ENCODE measurements at regions not wholly inside any gene's neighbourhood (a gene's known extent, or its start where the extent isn't known, plus 50 kb on each side); places are given as distances from the start of the nearest gene placed in this dataset.

GRCh38 chr10:28922861-28923260, 245.5 kb downstream of the BAMBI start (continued):
- TF ChIP-seq ZNF416 (tag by site-specific recombination; IDR thresholded peaks at IDR 0.05) (no peak), ZNF175 (tag by site-specific recombination; IDR thresholded peaks at IDR 0.05) (no peak), ZNF529 (tag by site-specific recombination; IDR thresholded peaks at IDR 0.05; ENCODE audit: insufficient replicate concordance) (no peak), ZNF660 (tag by site-specific recombination; IDR thresholded peaks at IDR 0.05) (no peak), ZSCAN16 (tag by site-specific recombination; IDR thresholded peaks at IDR 0.05) (no peak), ZNF121 (tag by site-specific recombination; IDR thresholded peaks at IDR 0.05) (no peak), ZNF18 (tag by site-specific recombination; IDR thresholded peaks at IDR 0.05) (no peak), ZNF239 (tag by site-specific recombination; IDR thresholded peaks at IDR 0.05) (no peak), ZNF639 (tag by site-specific recombination; IDR thresholded peaks at IDR 0.05) (no peak)

- ChIA-PET POLR2A (no interaction called here), CTCF (interaction anchor here (2.7 kb wide), 1 partner anchor 14 kb away, joined by 14 read pairs; no protein-coding TSS in a partner anchor)
- TF ChIP-seq ZNF580 (tag by site-specific recombination; IDR thresholded peaks at IDR 0.05), result no peak
- no peak for TF ChIP-seq ZNF707 (tag by site-specific recombination; IDR thresholded peaks at IDR 0.05)
- no peak for TF ChIP-seq ZNF214 (tag by site-specific recombination; IDR thresholded peaks at IDR 0.05; ENCODE audit: borderline replicate concordance)
- no peak for TF ChIP-seq ZNF777 (tag by site-specific recombination; IDR thresholded peaks at IDR 0.05; ENCODE audit: borderline replicate concordance)
- no peak for TF ChIP-seq ZSCAN16 (tag by site-specific recombination; IDR thresholded peaks at IDR 0.05)
- TF ChIP-seq ZNF274 (IDR thresholded peaks at IDR 0.05; ENCODE audit: low read length), result no peak
- TF ChIP-seq ZNF274 (tag by site-specific recombination; IDR thresholded peaks at IDR 0.05; ENCODE audit: borderline replicate concordance), result no peak
- TF ChIP-seq ZNF169 (tag by site-specific recombination; IDR thresholded peaks at IDR 0.05), result no peak
- TF ChIP-seq MYNN (tag by site-specific recombination; IDR thresholded peaks at IDR 0.05; ENCODE audit: borderline replicate concordance), result no peak
- TF ChIP-seq HOXC10 (CRISPR knock-in tag; IDR thresholded peaks at IDR 0.05), result no peak
- no peak for TF ChIP-seq ZBTB21 (tag by site-specific recombination; IDR thresholded peaks at IDR 0.05)
- no peak for TF ChIP-seq HOXA7 (CRISPR knock-in tag; IDR thresholded peaks at IDR 0.05; ENCODE audit: borderline replicate concordance)
- no peak for TF ChIP-seq ZNF433 (tag by site-specific recombination; IDR thresholded peaks at IDR 0.05; ENCODE audit: low read depth)
- TF ChIP-seq GLI4 (tag by site-specific recombination; IDR thresholded peaks at IDR 0.05), result no peak
- Histone ChIP-seq H3K4me3 (ENCODE audit: low read depth, low read length) (no peak overlapping the region), H3K36me3 (ENCODE audit: control insufficient read depth in 2 of 2, insufficient read depth in 1 of 2, low read length in 2 of 2) (no peaks in the 10 kb centered on the region), H3K9me3 (ENCODE audit: control insufficient read depth, insufficient read depth, low read depth, low read length) (no peaks in the 10 kb centered on the region), H3K27ac (ENCODE audit: extremely low read depth, low read depth, low read length) (no peak overlapping the region), H3K4me1 (ENCODE audit: control insufficient read depth, insufficient read depth, low read length) (no peaks in the 10 kb centered on the region)
Observed at GRCh38 chr10:28924717-28925116, 247.4 kb downstream of the BAMBI start.

GRCh38 chr10:28925121-28925663, 247.9 kb downstream of the BAMBI start:
- ChIA-PET CTCF (interaction anchor here (2.7 kb wide), 1 partner anchor 14 kb away, joined by 14 read pairs; no protein-coding TSS in a partner anchor), POLR2A (no interaction called here)
- no peaks in the 10 kb centered on the region for H3K4me1 ChIP-seq (ENCODE audit: control insufficient read depth, insufficient read depth, low read length)
- H3K27ac ChIP-seq (ENCODE audit: extremely low read depth, low read depth, low read length), result no peak overlapping the region
- TF ChIP-seq SP2 (tag by site-specific recombination; IDR thresholded peaks at IDR 0.05) (no peak), ZNF449 (tag by site-specific recombination; IDR thresholded peaks at IDR 0.05) (peak; percentile 38; the same call in 1 of the 2 replicates), ZSCAN5A (tag by site-specific recombination; IDR thresholded peaks at IDR 0.05) (no peak)
- no peaks in the 10 kb centered on the region for H3K9me3 ChIP-seq (ENCODE audit: control insufficient read depth, insufficient read depth, low read depth, low read length)
- no peaks in the 10 kb centered on the region for H3K36me3 ChIP-seq (ENCODE audit: control insufficient read depth in 2 of 2, insufficient read depth in 1 of 2, low read length in 2 of 2)
- H3K4me3 ChIP-seq (ENCODE audit: low read depth, low read length), result no peak overlapping the region
